Transverse colon (tissue), 4 donors: ENCODE measurements at regions not wholly inside any gene's neighbourhood (a gene's known extent, or its start where the extent isn't known, plus 50 kb on each side); places are given as distances from the start of the nearest gene placed in this dataset.

ENCODE experiments used
- POLR2AphosphoS5 ChIP-seq, 3 donors: sonication (generic); formaldehyde crosslinking; IDR thresholded peaks; one replicate each; pipeline ENCODE4 v1.6.1; 2016; ENCODE audit warnings: antibody characterized with exemption in 3 of 3
- TF ChIP-seq, protein P1 (sequence below), 5 experiments: fragments of 200-600 bp in 3 of 5; fragments of 450-650 bp in 2 of 5; sonication (generic) in 3 of 5; IDR thresholded peaks; 1 replicate in 2 of 5; 2 replicates in 3 of 5; pipeline ENCODE4 v1.5.1; 2016 to 2017; ENCODE audit warnings: antibody characterized with exemption in 5 of 5, inconsistent platforms in 3 of 5, mild to moderate bottlenecking in 2 of 5, moderate library complexity in 1 of 5

- TF ChIP-seq POLR2AphosphoS5 (IDR thresholded peaks at IDR 0.05), result no peak
- TF ChIP-seq, protein P1, sequence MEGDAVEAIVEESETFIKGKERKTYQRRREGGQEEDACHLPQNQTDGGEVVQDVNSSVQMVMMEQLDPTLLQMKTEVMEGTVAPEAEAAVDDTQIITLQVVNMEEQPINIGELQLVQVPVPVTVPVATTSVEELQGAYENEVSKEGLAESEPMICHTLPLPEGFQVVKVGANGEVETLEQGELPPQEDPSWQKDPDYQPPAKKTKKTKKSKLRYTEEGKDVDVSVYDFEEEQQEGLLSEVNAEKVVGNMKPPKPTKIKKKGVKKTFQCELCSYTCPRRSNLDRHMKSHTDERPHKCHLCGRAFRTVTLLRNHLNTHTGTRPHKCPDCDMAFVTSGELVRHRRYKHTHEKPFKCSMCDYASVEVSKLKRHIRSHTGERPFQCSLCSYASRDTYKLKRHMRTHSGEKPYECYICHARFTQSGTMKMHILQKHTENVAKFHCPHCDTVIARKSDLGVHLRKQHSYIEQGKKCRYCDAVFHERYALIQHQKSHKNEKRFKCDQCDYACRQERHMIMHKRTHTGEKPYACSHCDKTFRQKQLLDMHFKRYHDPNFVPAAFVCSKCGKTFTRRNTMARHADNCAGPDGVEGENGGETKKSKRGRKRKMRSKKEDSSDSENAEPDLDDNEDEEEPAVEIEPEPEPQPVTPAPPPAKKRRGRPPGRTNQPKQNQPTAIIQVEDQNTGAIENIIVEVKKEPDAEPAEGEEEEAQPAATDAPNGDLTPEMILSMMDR (IDR thresholded peaks at IDR 0.05), result no peak
Measured at GRCh38 chr16:86962913-86963312, 354.3 kb downstream of the C16orf95 start.
